Transverse colon (tissue), 4 donors: ENCODE measurements at regions not wholly inside any gene's neighbourhood (a gene's known extent, or its start where the extent isn't known, plus 50 kb on each side); places are given as distances from the start of the nearest gene placed in this dataset.

Source experiments
- POLR2AphosphoS5 ChIP-seq, 3 donors: sonication (generic); formaldehyde crosslinking; IDR thresholded peaks; one replicate each; pipeline ENCODE4 v1.6.1; 2016; ENCODE audit warnings: antibody characterized with exemption in 3 of 3
- TF ChIP-seq, protein P1 (sequence below), 5 experiments: fragments of 200-600 bp in 3 of 5; fragments of 450-650 bp in 2 of 5; sonication (generic) in 3 of 5; IDR thresholded peaks; 1 replicate in 2 of 5; 2 replicates in 3 of 5; pipeline ENCODE4 v1.5.1; 2016 to 2017; ENCODE audit warnings: antibody characterized with exemption in 5 of 5, inconsistent platforms in 3 of 5, mild to moderate bottlenecking in 2 of 5, moderate library complexity in 1 of 5

DNA sequence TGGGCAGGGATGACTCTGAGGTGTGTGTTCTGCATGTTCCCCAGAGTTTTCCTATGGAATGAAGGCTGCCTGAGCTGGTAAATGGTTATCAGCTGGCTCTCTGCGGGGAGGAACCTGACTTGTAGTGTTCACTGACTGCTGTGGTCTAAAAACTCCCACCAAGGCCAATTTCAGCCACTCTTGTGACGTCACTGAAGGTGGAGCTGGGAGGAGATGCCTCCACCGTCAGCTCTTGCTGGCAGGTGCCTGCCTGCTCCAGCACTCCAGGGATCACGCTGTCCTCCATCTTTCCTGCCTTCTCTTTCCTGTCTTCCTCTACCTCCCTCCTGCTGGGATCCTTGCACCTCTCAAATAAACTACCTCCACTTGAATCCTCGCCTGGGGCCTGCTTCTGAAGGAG, 209.5 kb upstream of the HS6ST1 start:
- TF ChIP-seq, protein P1, sequence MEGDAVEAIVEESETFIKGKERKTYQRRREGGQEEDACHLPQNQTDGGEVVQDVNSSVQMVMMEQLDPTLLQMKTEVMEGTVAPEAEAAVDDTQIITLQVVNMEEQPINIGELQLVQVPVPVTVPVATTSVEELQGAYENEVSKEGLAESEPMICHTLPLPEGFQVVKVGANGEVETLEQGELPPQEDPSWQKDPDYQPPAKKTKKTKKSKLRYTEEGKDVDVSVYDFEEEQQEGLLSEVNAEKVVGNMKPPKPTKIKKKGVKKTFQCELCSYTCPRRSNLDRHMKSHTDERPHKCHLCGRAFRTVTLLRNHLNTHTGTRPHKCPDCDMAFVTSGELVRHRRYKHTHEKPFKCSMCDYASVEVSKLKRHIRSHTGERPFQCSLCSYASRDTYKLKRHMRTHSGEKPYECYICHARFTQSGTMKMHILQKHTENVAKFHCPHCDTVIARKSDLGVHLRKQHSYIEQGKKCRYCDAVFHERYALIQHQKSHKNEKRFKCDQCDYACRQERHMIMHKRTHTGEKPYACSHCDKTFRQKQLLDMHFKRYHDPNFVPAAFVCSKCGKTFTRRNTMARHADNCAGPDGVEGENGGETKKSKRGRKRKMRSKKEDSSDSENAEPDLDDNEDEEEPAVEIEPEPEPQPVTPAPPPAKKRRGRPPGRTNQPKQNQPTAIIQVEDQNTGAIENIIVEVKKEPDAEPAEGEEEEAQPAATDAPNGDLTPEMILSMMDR (IDR thresholded peaks at IDR 0.05), result no peak
- no peak for TF ChIP-seq POLR2AphosphoS5 (IDR thresholded peaks at IDR 0.05)
